Kidney (tissue), 13 donors: ENCODE measurements at regions not wholly inside any gene's neighbourhood (a gene's known extent, or its start where the extent isn't known, plus 50 kb on each side); places are given as distances from the start of the nearest gene placed in this dataset. TPM values are rescaled to one million over a fixed set of nuclear protein-coding genes. Genes with fewer than 3 reads are reported as not detected.

Experiments used
- DNase-seq, 5 donors: peaks; one replicate each; pipeline ENCODE4 v3.0.0-alpha.2; 2013 to 2020
- FAIRE-seq: peaks from 2 replicates; lab custom pipeline; 2012; peaks lifted over from hg19 to GRCh38; lab: Jason Lieb, UNC
- H3K27ac ChIP-seq, 2 donors: one replicate each; pipeline ENCODE4 v1.7.0; 2013; ENCODE audit warnings: low read depth in 2 of 2, low read length in 2 of 2, inconsistent platforms in 1 of 2
- H3K27me3 ChIP-seq: one replicate; pipeline ENCODE4 v1.7.1; 2013; ENCODE audit warnings: low read length, inconsistent platforms; ENCODE audit not compliant: control insufficient read depth, insufficient read depth
- H3K36me3 ChIP-seq, 3 donors: one replicate each; pipeline versions ENCODE4 v1.7.0 to v1.7.1; 2013; ENCODE audit warnings: low read length in 3 of 3, control low read depth in 1 of 3, inconsistent platforms in 1 of 3; ENCODE audit not compliant: insufficient read depth in 3 of 3, control insufficient read depth in 2 of 3
- H3K4me1 ChIP-seq, 3 donors: one replicate each; pipeline versions ENCODE4 v1.7.0 to v1.7.1; 2013; ENCODE audit warnings: low read length in 3 of 3, inconsistent platforms in 1 of 3, low read depth in 1 of 3; ENCODE audit not compliant: control insufficient read depth in 2 of 3, insufficient read depth in 2 of 3
- H3K4me3 ChIP-seq, 3 donors: one replicate each; pipeline versions ENCODE4 v1.7.0 to v1.8.1; 2013; ENCODE audit warnings: low read length in 3 of 3, control low read depth in 1 of 3, inconsistent platforms in 1 of 3
- H3K9ac ChIP-seq, 3 donors: one replicate each; pipeline versions ENCODE4 v1.7.0 to v1.7.1; 2013; ENCODE audit warnings: low read length in 3 of 3, control low read depth in 1 of 3, inconsistent platforms in 1 of 3
- H3K9me3 ChIP-seq, 3 donors: one replicate each; pipeline versions ENCODE4 v1.7.0 to v1.7.1; 2013; ENCODE audit warnings: low read length in 3 of 3, control low read depth in 1 of 3, inconsistent platforms in 1 of 3; ENCODE audit not compliant: control insufficient read depth in 2 of 3, insufficient read depth in 1 of 3
- CTCF ChIP-seq: IDR thresholded peaks from 3 replicates; pipeline ENCODE4 v1.5.1; 2012; ENCODE audit warnings: mild to moderate bottlenecking, moderate library complexity, borderline replicate concordance; ENCODE audit not compliant: insufficient read depth; ENCODE audit errors: extremely low read depth
- intact Hi-C: fragments of 100-400 bp; cut with DNase I; formaldehyde crosslinking; loops from one replicate; pipeline ENCODE4 v1.11.1; 2022
- microRNA-seq: library from miRNA; unstranded; fragments of <30 nt; microRNA quantifications from one replicate; pipeline ENCODE4 v1.2.0, GENCODE V29; 2020
- donor health status: control.
- donor health status: control.
- donor health status: control.
- donor health status: control.
- donor health status: control.
- donor health status: DM: yes; HTN: yes; CAD: no.
- donor health status: Normal renal cell carcinoma (clear cell type).

- H3K4me1 ChIP-seq: no peaks in the 10 kb centered on the region
- H3K27me3 ChIP-seq: no peaks in the 10 kb centered on the region
- no peak overlapping the region for H3K9ac ChIP-seq
- peaks cover 0 to 8% (median 0%) of the 10 kb centered on the region in 3 donors for H3K9me3 ChIP-seq
- no peak overlapping the region for H3K27ac ChIP-seq
- intact Hi-C loops: no loop called here
- H3K4me3 ChIP-seq: no peak overlapping the region
- no peak for TF ChIP-seq CTCF
- H3K36me3 ChIP-seq: no peaks in the 10 kb centered on the region
- FAIRE-seq (no peak), DNase-seq (no peak)
Measured at GRCh38 chr3:159937561-159938166, 51.0 kb upstream of the IL12A start.

- intact Hi-C loops: no loop called here
- Histone ChIP-seq H3K9me3 (peaks cover 0 to 7% (median 0%) of the 10 kb centered on the region in 3 donors), H3K36me3 (no peaks in the 10 kb centered on the region), H3K27me3 (no peaks in the 10 kb centered on the region), H3K27ac (no peak overlapping the region), H3K9ac (no peak overlapping the region), H3K4me3 (no peak overlapping the region), H3K4me1 (no peaks in the 10 kb centered on the region)
- no peak for FAIRE-seq
- no peak for TF ChIP-seq CTCF
- no peak for DNase-seq
Measured at GRCh38 chr3:159938714-159939113, 49.9 kb upstream of the IL12A start.

Small RNA genes in the stretch of these regions (microRNA-seq; reads per million reads assigned to microRNA genes)
- not detected for gene MIR3919
